ENCODE measurements at regions not wholly inside any gene's neighbourhood (a gene's known extent, or its start where the extent isn't known, plus 50 kb on each side); places are given as distances from the start of the nearest gene placed in this dataset.

DNA sequence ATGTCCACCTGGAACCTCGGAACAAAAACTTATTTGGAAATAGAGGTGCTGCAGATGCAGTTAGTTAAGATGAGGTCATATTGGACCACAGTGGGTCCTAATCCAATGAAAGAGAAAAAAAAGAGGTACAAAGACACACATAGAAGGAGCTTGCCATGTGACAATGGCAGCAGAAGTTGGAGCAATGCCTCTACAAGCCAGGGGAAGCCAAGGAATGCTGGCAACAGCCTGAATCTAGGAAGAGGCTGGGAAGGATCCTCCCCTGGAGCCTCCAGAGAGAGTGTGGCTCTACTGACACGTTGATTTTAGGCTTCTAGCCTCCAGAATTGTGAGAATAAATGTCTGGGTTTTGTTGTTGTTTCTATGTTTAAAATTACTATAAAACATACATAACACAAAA, 521.8 kb upstream of the CCDC196 start:
- intact Hi-C loops (cut with micrococcal nuclease) = no loop called here
- TF ChIP-seq, protein P1, sequence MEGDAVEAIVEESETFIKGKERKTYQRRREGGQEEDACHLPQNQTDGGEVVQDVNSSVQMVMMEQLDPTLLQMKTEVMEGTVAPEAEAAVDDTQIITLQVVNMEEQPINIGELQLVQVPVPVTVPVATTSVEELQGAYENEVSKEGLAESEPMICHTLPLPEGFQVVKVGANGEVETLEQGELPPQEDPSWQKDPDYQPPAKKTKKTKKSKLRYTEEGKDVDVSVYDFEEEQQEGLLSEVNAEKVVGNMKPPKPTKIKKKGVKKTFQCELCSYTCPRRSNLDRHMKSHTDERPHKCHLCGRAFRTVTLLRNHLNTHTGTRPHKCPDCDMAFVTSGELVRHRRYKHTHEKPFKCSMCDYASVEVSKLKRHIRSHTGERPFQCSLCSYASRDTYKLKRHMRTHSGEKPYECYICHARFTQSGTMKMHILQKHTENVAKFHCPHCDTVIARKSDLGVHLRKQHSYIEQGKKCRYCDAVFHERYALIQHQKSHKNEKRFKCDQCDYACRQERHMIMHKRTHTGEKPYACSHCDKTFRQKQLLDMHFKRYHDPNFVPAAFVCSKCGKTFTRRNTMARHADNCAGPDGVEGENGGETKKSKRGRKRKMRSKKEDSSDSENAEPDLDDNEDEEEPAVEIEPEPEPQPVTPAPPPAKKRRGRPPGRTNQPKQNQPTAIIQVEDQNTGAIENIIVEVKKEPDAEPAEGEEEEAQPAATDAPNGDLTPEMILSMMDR (IDR thresholded peaks at IDR 0.05; ENCODE audit: unreplicated experiment) = no peak
- Mint-ChIP-seq H3K36me3 (ENCODE audit: insufficient read depth, unreplicated experiment) (no peaks in the 10 kb centered on the region), H3K27ac (ENCODE audit: low read depth, unreplicated experiment) (no peak overlapping the region), H3K9me3 (ENCODE audit: unreplicated experiment) (no peaks in the 10 kb centered on the region), H3K4me1 (ENCODE audit: insufficient read depth, unreplicated experiment) (no peaks in the 10 kb centered on the region), H3K4me3 (ENCODE audit: unreplicated experiment) (no peak overlapping the region), H3K27me3 (ENCODE audit: insufficient read depth, unreplicated experiment) (peaks cover 58% of the 10 kb centered on the region)
- POLR2A ChIA-PET = no interaction called here
- no peak for DNase-seq (ENCODE audit: unreplicated experiment)
- CTCF ChIA-PET = no interaction called here
- no TSS peak for BruUV-seq (replicated peaks)

DNA sequence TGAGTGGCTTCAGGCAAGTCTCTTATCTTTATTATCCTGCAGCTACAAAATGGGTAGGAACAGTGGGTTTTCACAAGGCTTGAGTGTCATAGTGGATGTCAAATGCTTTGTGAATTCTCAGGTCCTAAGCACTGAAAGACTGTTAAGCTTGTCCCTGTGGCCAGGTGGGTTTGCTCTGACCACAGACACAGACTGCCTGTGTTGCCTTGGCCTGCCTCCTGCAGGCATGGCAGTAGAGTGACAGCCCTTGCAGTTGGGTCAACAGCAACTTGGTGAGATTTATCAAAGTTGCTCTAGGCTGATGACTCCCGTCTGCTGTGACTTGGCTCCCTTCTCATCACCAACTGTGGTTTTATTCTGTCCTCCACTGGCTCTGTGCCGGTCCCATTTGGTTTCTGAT, 520.0 kb upstream of the CCDC196 start:
- Mint-ChIP-seq H3K9me3 (ENCODE audit: unreplicated experiment) (no peaks in the 10 kb centered on the region), H3K27me3 (ENCODE audit: insufficient read depth, unreplicated experiment) (peaks cover 63% of the 10 kb centered on the region), H3K4me3 (ENCODE audit: unreplicated experiment) (no peak overlapping the region), H3K27ac (ENCODE audit: low read depth, unreplicated experiment) (no peak overlapping the region), H3K36me3 (ENCODE audit: insufficient read depth, unreplicated experiment) (no peaks in the 10 kb centered on the region), H3K4me1 (ENCODE audit: insufficient read depth, unreplicated experiment) (no peaks in the 10 kb centered on the region)
- ChIA-PET CTCF (interaction anchor here (0.6 to 1.0 kb wide), 3 partner anchors 9 to 669 kb away, joined by 3 read pairs; no protein-coding TSS in a partner anchor), POLR2A (no interaction called here)
- intact Hi-C loops (cut with micrococcal nuclease) = no loop called here
- DNase-seq (ENCODE audit: unreplicated experiment) = no peak
- no TSS peak for BruUV-seq (replicated peaks)
- TF ChIP-seq, protein P1 (IDR thresholded peaks at IDR 0.05; ENCODE audit: unreplicated experiment) = no peak

DNA sequence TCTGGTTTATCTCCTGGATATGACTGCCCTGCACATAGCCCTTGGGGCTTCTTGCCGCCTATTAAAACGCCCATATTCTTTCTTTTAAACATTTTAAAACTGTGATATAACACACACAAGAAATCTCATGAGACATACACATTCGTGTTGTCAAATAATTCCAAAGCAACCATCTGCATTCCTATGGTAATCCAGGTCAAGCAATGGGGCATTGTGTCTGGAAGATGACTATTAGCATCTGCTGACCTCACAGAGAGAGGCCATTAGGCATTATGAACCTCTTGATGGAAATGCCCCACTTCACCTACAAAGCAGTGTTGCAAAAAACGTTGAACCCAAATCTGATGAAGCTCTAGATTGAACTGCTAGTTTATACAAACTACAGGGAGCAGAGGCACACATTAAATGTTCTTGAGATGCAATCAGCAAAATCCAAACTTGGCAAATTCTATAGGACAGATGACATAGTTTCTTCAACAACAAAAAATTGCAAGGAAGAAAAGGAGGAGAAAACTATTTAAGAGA, 513.8 kb upstream of the CCDC196 start:
- H3K4me3 Mint-ChIP-seq (ENCODE audit: unreplicated experiment) = no peak overlapping the region
- H3K36me3 Mint-ChIP-seq (ENCODE audit: insufficient read depth, unreplicated experiment) = no peaks in the 10 kb centered on the region
- intact Hi-C loops (cut with micrococcal nuclease) = no loop called here
- ChIA-PET POLR2A (interaction anchor here (0.6 kb wide), 1 partner anchor 419 kb away, joined by 3 read pairs; no protein-coding TSS in a partner anchor), CTCF (interaction anchor here (1.0 kb wide), 1 partner anchor 13 kb away, joined by 4 read pairs; no protein-coding TSS in a partner anchor)
- H3K4me1 Mint-ChIP-seq (ENCODE audit: insufficient read depth, unreplicated experiment) = no peaks in the 10 kb centered on the region
- no peaks in the 10 kb centered on the region for H3K9me3 Mint-ChIP-seq (ENCODE audit: unreplicated experiment)
- no TSS peak for BruUV-seq (replicated peaks)
- TF ChIP-seq, protein P1 (IDR thresholded peaks at IDR 0.05; ENCODE audit: unreplicated experiment) = no peak
- DNase-seq (ENCODE audit: unreplicated experiment) = no peak
- H3K27ac Mint-ChIP-seq (ENCODE audit: low read depth, unreplicated experiment) = no peak overlapping the region
- peaks cover 23% of the 10 kb centered on the region for H3K27me3 Mint-ChIP-seq (ENCODE audit: insufficient read depth, unreplicated experiment)

- H3K27ac Mint-ChIP-seq (ENCODE audit: low read depth, unreplicated experiment) = no peak overlapping the region
Observed at GRCh38 chr14:65972891-65973290, 513.3 kb upstream of the CCDC196 start.

More at GRCh38 chr14:65972891-65973290, 513.3 kb upstream of the CCDC196 start:
- H3K4me3 Mint-ChIP-seq (ENCODE audit: unreplicated experiment) = no peak overlapping the region
- TF ChIP-seq, protein P1 (IDR thresholded peaks at IDR 0.05; ENCODE audit: unreplicated experiment) = no peak
- ChIA-PET POLR2A (no interaction called here), CTCF (interaction anchor here (1.0 kb wide), 1 partner anchor 13 kb away, joined by 4 read pairs; no protein-coding TSS in a partner anchor)
- no peaks in the 10 kb centered on the region for H3K4me1 Mint-ChIP-seq (ENCODE audit: insufficient read depth, unreplicated experiment)
- no peaks in the 10 kb centered on the region for H3K36me3 Mint-ChIP-seq (ENCODE audit: insufficient read depth, unreplicated experiment)
- DNase-seq (ENCODE audit: unreplicated experiment) = no peak
- no TSS peak for BruUV-seq (replicated peaks)
- intact Hi-C loops (cut with micrococcal nuclease) = no loop called here
- H3K27me3 Mint-ChIP-seq (ENCODE audit: insufficient read depth, unreplicated experiment) = peaks cover 18% of the 10 kb centered on the region
- H3K9me3 Mint-ChIP-seq (ENCODE audit: unreplicated experiment) = no peaks in the 10 kb centered on the region

Measured in MCF 10A (cell line).